HepG2 (cell line): ENCODE measurements at regions not wholly inside any gene's neighbourhood (a gene's known extent, or its start where the extent isn't known, plus 50 kb on each side); places are given as distances from the start of the nearest gene placed in this dataset.

Experiments used
- ATAC-seq: fragments of 200-7000 bp; cut with Tn5 transposase; 3 replicates; pipeline ENCODE4 v1.9.1; 2020; ENCODE audit warnings: mild to moderate bottlenecking, moderate library complexity
- BruUV-seq: library from RNA; stranded (reverse); fragments of 400-500 nt; replicated peaks from 2 replicates; lab custom pipeline; 2021; lab: Mats Ljungman, UMichigan
- CTCF ChIA-PET: fragments of 300-600 bp; formaldehyde crosslinking; extraction: SDS; loops from one replicate; lab custom pipeline; 2021; ENCODE audit warnings: low total read pairs, inconsistent platforms, low intra/inter-chr PET ratio; lab: Yijun Ruan, JAX
- POLR2A ChIA-PET: fragments of 350-600 bp; sonication (Branson Sonifier 250); formaldehyde crosslinking; loops from one replicate; lab custom pipeline; 2020; ENCODE audit warnings: antibody characterized with exemption, inconsistent platforms; lab: Yijun Ruan, JAX
- DNase-seq: peaks from one replicate; pipeline ENCODE4 v3.0.0-alpha.2; 2015; ENCODE audit warnings: low spot score
- FAIRE-seq: peaks from 3 replicates; lab custom pipeline; 2011; peaks lifted over from hg19 to GRCh38; lab: Jason Lieb, UNC
- H2AFZ ChIP-seq: one replicate; pipeline ENCODE4 v1.6.1; 2011; ENCODE audit warnings: low read length, inconsistent platforms
- H3K27ac ChIP-seq: fragments of 300-600 bp; 3 replicates; pipeline ENCODE4 v1.8.0; 2011; ENCODE audit warnings: mixed run types, mild to moderate bottlenecking, mixed read lengths, low read length, inconsistent platforms; ENCODE audit not compliant: insufficient read depth; ENCODE audit errors: extremely low read length
- H3K27me3 ChIP-seq, 2 experiments: fragments of 200-600 bp in 1 of 2; 2 replicates in 1 of 2; 3 replicates in 1 of 2; pipeline versions ENCODE4 v1.6.0 to v1.8.0; 2011; ENCODE audit warnings: low read length in 2 of 2, mild to moderate bottlenecking in 2 of 2, moderate library complexity in 2 of 2, inconsistent platforms in 1 of 2; ENCODE audit not compliant: insufficient read depth in 2 of 2, control insufficient read depth in 1 of 2
- H3K36me3 ChIP-seq, 2 experiments: fragments of 200-600 bp in 1 of 2; replicated peaks in 1 of 2; 2 replicates in 1 of 2; 3 replicates in 1 of 2; pipeline versions ENCODE4 v1.5.1 to v1.8.0; 2011; ENCODE audit warnings: low read length in 2 of 2, inconsistent platforms in 1 of 2; ENCODE audit not compliant: insufficient read depth in 2 of 2, control insufficient read depth in 1 of 2
- H3K4me1 ChIP-seq: 2 replicates; pipeline ENCODE4 v1.5.1; 2012; ENCODE audit warnings: low read length, inconsistent platforms; ENCODE audit not compliant: insufficient read depth
- H3K4me2 ChIP-seq: 2 replicates; pipeline ENCODE4 v1.6.0; 2011; ENCODE audit warnings: low read depth, low read length, inconsistent platforms
- H3K4me3 ChIP-seq, 3 experiments: fragments of 200-600 bp in 1 of 3; sonication (generic), shearing (Covaris generic) in 1 of 3; replicated peaks in 1 of 3; 2 replicates each; pipeline ENCODE4 v1.5.1; 2011 to 2016; ENCODE audit warnings: low read length in 3 of 3, inconsistent platforms in 2 of 3, low read depth in 2 of 3, mild to moderate bottlenecking in 2 of 3, control low read depth in 1 of 3, mixed read lengths in 1 of 3; ENCODE audit not compliant: insufficient read depth in 1 of 3
- H3K79me2 ChIP-seq: one replicate; pipeline ENCODE4 v1.6.1; 2011; ENCODE audit warnings: low read length, inconsistent platforms; ENCODE audit not compliant: insufficient read depth
- H3K9ac ChIP-seq: 2 replicates; pipeline ENCODE4 v1.6.0; 2011; ENCODE audit warnings: mild to moderate bottlenecking, low read depth, low read length, inconsistent platforms; ENCODE audit not compliant: insufficient read depth
- H3K9me3 ChIP-seq: 2 replicates; pipeline ENCODE4 v1.5.1; 2012; ENCODE audit warnings: mild to moderate bottlenecking, low read length
- H4K20me1 ChIP-seq: 2 replicates; pipeline ENCODE4 v1.6.0; 2011; ENCODE audit warnings: inconsistent platforms, mild to moderate bottlenecking, low read length, moderate library complexity; ENCODE audit not compliant: insufficient read depth
- ARNT2 ChIP-seq: sonication (generic); formaldehyde crosslinking; IDR thresholded peaks from 2 replicates; pipeline ENCODE4 v1.8.0; 2022; ENCODE audit warnings: mild to moderate bottlenecking, low read depth, missing genetic modification reagents, moderate library complexity
- ELF1 ChIP-seq: sonication (generic); formaldehyde crosslinking; IDR thresholded peaks from 2 replicates; pipeline ENCODE4 v1.4.0; 2020; ENCODE audit warnings: missing genetic modification reagents
- KDM2A ChIP-seq: sonication (generic); formaldehyde crosslinking; IDR thresholded peaks from 2 replicates; pipeline ENCODE4 v1.4.0; 2020; ENCODE audit warnings: low read depth, missing genetic modification reagents, borderline replicate concordance
- PTBP1 ChIP-seq: fragments of 200-400 bp; formaldehyde crosslinking; IDR thresholded peaks from 2 replicates; pipeline ENCODE4 v1.6.1; 2018; ENCODE audit warnings: low read length, low read depth; ENCODE audit not compliant: poor library complexity, severe bottlenecking
- SNAPC4 ChIP-seq: sonication (generic); formaldehyde crosslinking; IDR thresholded peaks from 2 replicates; pipeline ENCODE4 v1.4.0; 2020; ENCODE audit warnings: mild to moderate bottlenecking, missing genetic modification reagents
- ZNF777 ChIP-seq: sonication (generic); formaldehyde crosslinking; IDR thresholded peaks from 2 replicates; pipeline ENCODE4 v1.4.0; 2020; ENCODE audit warnings: missing genetic modification reagents
- WGBS: methylation state at CpG from one replicate; pipeline ENCODE4 v1.1.6; 2017; ENCODE audit warnings: low lambda C conversion rate; 5-methylcytosine and 5-hydroxymethylcytosine counted together
- in situ Hi-C: cut with HindIII; loops from 2 replicates; pipeline ENCODE4 v1.10.0; 2017; ENCODE audit warnings: low pct_unique_long_range_greater_than_20kb; ENCODE audit not compliant: extremely low pct_ligation_motif_present
- intact Hi-C: fragments of 100-400 bp; cut with micrococcal nuclease; formaldehyde crosslinking; loops from one replicate; pipeline ENCODE4 v1.10.0; 2022; ENCODE audit not compliant: unreplicated experiment
- TF ChIP-seq, protein P1 (sequence below): sonication (generic); formaldehyde crosslinking; IDR thresholded peaks from 2 replicates; pipeline ENCODE4 v1.4.0; 2020; ENCODE audit warnings: missing genetic modification reagents, borderline replicate concordance

DNA sequence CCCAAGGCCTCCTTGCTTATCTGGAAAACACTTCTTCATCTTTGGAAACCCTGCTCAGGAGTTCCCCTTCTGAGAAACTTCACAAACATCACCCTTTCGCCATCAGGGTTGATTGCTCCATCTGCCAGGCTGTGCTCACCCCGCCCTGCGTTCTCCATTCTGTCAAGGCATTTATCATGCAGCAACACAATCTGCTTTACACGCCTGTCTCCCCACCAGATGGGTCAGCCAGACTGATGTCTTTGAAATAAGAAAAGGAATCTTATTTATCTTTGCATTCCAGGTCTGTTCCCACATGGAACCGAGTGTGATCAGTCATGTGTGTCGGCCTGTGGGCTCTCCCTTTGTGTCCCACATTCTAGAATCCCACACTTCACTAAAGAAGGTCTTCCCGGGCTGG is 110.0 kb upstream of the ARL4C start:
- ATAC-seq = no peak
- Histone ChIP-seq H3K36me3 (no peaks in the 10 kb centered on the region), H2AFZ (no peak overlapping the region), H3K79me2 (no peaks in the 10 kb centered on the region), H3K27me3 (peaks cover 0 to 15% of the 10 kb centered on the region in 2 experiments; a peak in 2 of 5 replicates), H4K20me1 (no peaks in the 10 kb centered on the region), H3K4me2 (no peak overlapping the region), H3K4me3 (no peak overlapping the region), H3K9me3 (no peaks in the 10 kb centered on the region), H3K27ac (no peak overlapping the region), H3K9ac (no peak overlapping the region), H3K4me1 (peaks cover 10% of the 10 kb centered on the region)
- POLR2A ChIA-PET = no interaction called here
- CTCF ChIA-PET = no interaction called here
- no peak for TF ChIP-seq PTBP1
- TF ChIP-seq KDM2A = no peak
- no peak for TF ChIP-seq ZNF777 (CRISPR knock-in tag)
- TF ChIP-seq ELF1 = no peak
- TF ChIP-seq, protein P1, sequence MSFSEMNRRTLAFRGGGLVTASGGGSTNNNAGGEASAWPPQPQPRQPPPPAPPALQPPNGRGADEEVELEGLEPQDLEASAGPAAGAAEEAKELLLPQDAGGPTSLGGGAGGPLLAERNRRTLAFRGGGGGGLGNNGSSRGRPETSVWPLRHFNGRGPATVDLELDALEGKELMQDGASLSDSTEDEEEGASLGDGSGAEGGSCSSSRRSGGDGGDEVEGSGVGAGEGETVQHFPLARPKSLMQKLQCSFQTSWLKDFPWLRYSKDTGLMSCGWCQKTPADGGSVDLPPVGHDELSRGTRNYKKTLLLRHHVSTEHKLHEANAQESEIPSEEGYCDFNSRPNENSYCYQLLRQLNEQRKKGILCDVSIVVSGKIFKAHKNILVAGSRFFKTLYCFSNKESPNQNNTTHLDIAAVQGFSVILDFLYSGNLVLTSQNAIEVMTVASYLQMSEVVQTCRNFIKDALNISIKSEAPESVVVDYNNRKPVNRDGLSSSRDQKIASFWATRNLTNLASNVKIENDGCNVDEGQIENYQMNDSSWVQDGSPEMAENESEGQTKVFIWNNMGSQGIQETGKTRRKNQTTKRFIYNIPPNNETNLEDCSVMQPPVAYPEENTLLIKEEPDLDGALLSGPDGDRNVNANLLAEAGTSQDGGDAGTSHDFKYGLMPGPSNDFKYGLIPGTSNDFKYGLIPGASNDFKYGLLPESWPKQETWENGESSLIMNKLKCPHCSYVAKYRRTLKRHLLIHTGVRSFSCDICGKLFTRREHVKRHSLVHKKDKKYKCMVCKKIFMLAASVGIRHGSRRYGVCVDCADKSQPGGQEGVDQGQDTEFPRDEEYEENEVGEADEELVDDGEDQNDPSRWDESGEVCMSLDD (CRISPR knock-in tag) = no peak
- TF ChIP-seq ARNT2 (CRISPR knock-in tag) = no peak
- TF ChIP-seq SNAPC4 (CRISPR knock-in tag) = no peak
- no peak for DNase-seq
- in situ Hi-C loops = no loop called here
- intact Hi-C loops = no loop called here
- no TSS peak for BruUV-seq
- 69% methylated on average over 7 of the region's 7 CpGs for WGBS
- FAIRE-seq = no peak
